Activated CD4-positive, alpha-beta memory T cell treated with anti-CD3 and anti-CD28 coated beads, Interleukin-2, amount 10 ng/mL, durations not matched to agents 7 days and 5 days (primary cell): ENCODE measurements at regions not wholly inside any gene's neighbourhood (a gene's known extent, or its start where the extent isn't known, plus 50 kb on each side); places are given as distances from the start of the nearest gene placed in this dataset.
"Not testable (repeated sequence)": the region's sequence is repeated elsewhere in the genome, so short reads cannot be mapped to it uniquely, and the experiment has no call there.

ENCODE experiments used
- CTCF ChIA-PET: fragments of 350-600 bp; sonication (Branson Sonifier 250); formaldehyde crosslinking; loops from one replicate; lab custom pipeline; 2021; ENCODE audit warnings: antibody characterized with exemption, inconsistent platforms; lab: Charles Lee
- POLR2A ChIA-PET: fragments of 350-600 bp; sonication (Branson Sonifier 250); formaldehyde crosslinking; loops from one replicate; lab custom pipeline; 2021; ENCODE audit warnings: antibody characterized with exemption; lab: Charles Lee
- DNase-seq: peaks from one replicate; pipeline ENCODE4 v3.0.0-alpha.2; 2020
- H3K27ac Mint-ChIP-seq: one replicate; pipeline ENCODE4 v1.8.0; 2021; ENCODE audit warnings: mild to moderate bottlenecking, mixed read lengths
- H3K27me3 Mint-ChIP-seq: one replicate; pipeline ENCODE4 v1.8.0; 2021; ENCODE audit warnings: mixed read lengths
- H3K36me3 Mint-ChIP-seq: one replicate; pipeline ENCODE4 v1.8.0; 2021; ENCODE audit warnings: low read depth, mixed read lengths
- H3K4me1 Mint-ChIP-seq: one replicate; pipeline ENCODE4 v1.8.0; 2021; ENCODE audit warnings: mixed read lengths
- H3K4me3 Mint-ChIP-seq: one replicate; pipeline ENCODE4 v1.8.0; 2021; ENCODE audit warnings: mild to moderate bottlenecking, mixed read lengths
- H3K9me3 Mint-ChIP-seq: one replicate; pipeline ENCODE4 v1.8.0; 2021; ENCODE audit warnings: mixed read lengths

DNA sequence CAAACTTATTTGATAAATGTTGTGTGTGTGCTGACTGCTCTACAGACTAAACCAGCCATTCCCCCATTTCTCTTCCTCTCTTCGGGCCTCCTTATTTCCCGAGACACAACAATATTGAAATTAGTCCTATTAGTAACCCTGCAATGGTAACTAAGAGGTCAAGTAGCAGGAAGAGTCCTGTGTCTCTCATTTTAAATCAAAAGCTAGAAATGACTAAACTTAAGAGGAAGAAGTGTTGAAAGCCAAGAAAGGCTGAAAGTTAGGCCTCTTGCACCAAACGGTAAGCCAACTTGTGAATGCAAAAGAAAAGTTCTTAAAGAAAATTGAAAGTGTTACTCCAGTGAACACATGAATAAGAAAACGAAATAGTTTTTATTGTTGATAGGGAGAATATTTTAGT lies 357.8 kb upstream of the SLC7A11 start:
- Mint-ChIP-seq H3K27ac (no peak overlapping the region), H3K36me3 (no peaks in the 10 kb centered on the region), H3K27me3 (no peaks in the 10 kb centered on the region), H3K9me3 (no peaks in the 10 kb centered on the region), H3K4me3 (no peak overlapping the region), H3K4me1 (no peaks in the 10 kb centered on the region)
- ChIA-PET POLR2A (no interaction called here), CTCF (no interaction called here)
- DNase-seq = no peak

DNA sequence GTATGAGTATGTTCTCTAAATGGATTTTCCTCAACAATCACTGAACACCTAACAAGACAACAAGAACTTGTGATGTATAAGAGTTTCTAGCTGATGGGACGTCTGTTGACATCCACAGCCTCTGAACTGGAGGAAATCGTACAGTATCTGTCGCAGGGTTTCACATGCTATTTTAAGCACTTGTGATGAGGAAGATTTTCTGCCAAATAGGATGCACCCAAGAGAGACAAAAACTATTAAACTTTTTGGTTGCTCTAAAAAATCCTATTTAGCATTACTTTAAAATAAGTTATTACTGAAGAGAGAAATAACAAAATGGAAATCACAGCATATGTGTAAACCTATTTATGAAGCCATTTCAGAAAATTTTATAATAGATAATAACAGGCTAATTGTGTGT lies 356.1 kb upstream of the SLC7A11 start:
- Mint-ChIP-seq H3K27me3 (no peaks in the 10 kb centered on the region), H3K9me3 (no peaks in the 10 kb centered on the region), H3K4me1 (no peaks in the 10 kb centered on the region), H3K27ac (no peak overlapping the region), H3K36me3 (no peaks in the 10 kb centered on the region), H3K4me3 (no peak overlapping the region)
- no peak for DNase-seq
- ChIA-PET POLR2A (no interaction called here), CTCF (no interaction called here)

DNA sequence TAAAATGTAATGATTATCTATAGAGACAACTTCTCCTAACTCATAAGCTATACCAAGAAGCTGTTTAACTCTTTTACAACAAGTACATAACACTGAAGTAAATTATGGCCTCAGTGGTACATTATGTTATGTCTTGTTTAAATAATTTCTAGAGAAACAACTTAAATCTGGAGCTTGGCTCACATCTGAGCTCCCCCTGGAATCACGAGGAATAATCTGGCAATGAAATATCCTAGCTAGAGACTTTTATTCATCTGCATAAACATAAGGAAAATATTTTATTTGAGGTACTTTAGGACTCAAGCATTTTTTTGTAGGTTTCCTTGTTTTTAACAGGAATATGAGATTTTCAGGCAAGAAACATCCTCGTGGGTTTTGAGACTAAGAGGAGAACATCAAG lies 354.7 kb upstream of the SLC7A11 start:
- Mint-ChIP-seq H3K27me3 (no peaks in the 10 kb centered on the region), H3K4me3 (no peak overlapping the region), H3K9me3 (no peaks in the 10 kb centered on the region), H3K27ac (no peak overlapping the region), H3K36me3 (no peaks in the 10 kb centered on the region), H3K4me1 (no peaks in the 10 kb centered on the region)
- DNase-seq = no peak
- ChIA-PET CTCF (no interaction called here), POLR2A (no interaction called here)

DNA sequence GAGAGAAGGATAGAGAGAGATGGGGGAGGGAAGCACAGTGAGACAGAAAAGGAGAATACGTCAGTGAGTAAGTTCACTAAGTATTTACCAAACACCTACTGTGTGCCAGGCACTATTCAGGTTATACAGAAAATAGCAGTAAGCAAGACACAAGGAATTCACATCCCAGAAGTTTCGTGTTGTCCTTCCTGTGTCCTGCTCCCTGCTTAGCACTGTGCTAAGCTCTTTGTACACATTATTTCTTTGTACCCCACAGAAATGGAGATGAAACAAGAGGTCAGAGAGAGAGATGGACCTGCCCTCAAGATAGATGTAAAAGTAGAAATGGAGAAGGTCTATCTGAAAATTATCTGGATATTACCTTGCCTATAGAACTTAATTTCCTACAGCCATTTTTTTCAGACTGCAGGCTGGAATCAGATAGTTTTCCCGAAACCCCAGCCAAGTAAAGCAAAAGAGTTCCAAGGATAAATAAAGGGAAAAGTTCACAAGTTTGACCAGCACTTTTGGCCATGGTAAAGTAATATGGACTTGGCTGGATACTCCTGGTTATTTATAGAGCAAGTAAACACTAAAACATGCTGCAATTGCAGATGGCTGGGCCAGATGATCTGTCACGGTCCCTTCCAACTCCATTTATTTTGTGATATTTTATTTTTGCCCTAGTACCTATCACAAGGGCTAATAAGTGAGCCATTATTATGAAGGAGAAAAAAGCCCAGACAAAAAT lies 353.7 kb upstream of the SLC7A11 start:
- POLR2A ChIA-PET = no interaction called here

DNA sequence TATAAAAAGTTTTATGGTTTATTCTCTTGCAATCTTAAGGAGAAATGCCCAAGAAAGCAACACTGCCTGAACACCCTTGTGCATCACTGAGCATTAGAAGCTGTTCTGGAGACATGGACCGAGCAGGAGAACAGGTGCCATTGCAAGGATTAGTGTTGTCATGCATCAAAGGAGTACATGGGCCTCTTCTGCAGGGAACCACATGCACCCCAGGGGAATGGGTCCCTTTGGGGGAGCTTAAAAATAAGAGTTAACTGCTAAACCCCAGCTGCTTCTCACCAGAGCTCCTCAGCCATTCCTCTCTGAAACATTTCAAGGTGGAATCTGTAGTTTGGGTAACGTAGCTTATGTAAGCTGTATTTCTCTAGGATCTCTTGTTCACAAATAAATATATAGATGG lies 353.0 kb upstream of the SLC7A11 start:
- H3K4me1 Mint-ChIP-seq = no peaks in the 10 kb centered on the region
- ChIA-PET CTCF (no interaction called here), POLR2A (no interaction called here)
- H3K9me3 Mint-ChIP-seq = no peaks in the 10 kb centered on the region
- H3K36me3 Mint-ChIP-seq = no peaks in the 10 kb centered on the region
- no peak for DNase-seq
- H3K27ac Mint-ChIP-seq = no peak overlapping the region
- H3K4me3 Mint-ChIP-seq = no peak overlapping the region
- no peaks in the 10 kb centered on the region for H3K27me3 Mint-ChIP-seq

More for the DNA sequence above, 353.7 kb upstream of the SLC7A11 start:
- no peak overlapping the region for H3K27ac Mint-ChIP-seq
- DNase-seq = no peak
- no peaks in the 10 kb centered on the region for H3K4me1 Mint-ChIP-seq
- H3K4me3 Mint-ChIP-seq = no peak overlapping the region
- H3K9me3 Mint-ChIP-seq = no peaks in the 10 kb centered on the region
- CTCF ChIA-PET = no interaction called here
- H3K36me3 Mint-ChIP-seq = no peaks in the 10 kb centered on the region
- H3K27me3 Mint-ChIP-seq = no peaks in the 10 kb centered on the region

DNA sequence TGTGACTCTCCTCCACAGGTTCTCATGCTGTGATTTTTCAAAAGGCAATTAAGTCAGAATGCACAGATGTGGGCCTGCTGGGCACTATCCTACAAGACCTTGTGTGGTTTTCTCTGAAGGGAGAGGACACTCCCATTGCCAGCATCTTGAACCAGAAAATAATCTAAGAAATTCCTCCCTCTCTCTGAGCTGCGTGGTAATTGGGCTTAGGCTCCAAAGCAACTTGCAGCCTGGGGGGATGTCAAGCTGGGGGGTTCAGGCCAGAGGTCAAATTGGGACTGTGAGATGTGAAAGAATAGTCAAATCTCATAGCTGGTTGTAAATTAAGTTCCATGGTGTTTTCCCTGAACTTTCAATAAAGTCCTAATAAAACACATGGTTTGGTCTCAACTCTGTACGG lies 350.6 kb upstream of the SLC7A11 start:
- Mint-ChIP-seq H3K36me3 (no peaks in the 10 kb centered on the region), H3K27me3 (no peaks in the 10 kb centered on the region), H3K27ac (no peak overlapping the region), H3K4me3 (no peak overlapping the region), H3K9me3 (no peaks in the 10 kb centered on the region), H3K4me1 (no peaks in the 10 kb centered on the region)
- POLR2A ChIA-PET = no interaction called here
- no peak for DNase-seq
- CTCF ChIA-PET = no interaction called here

DNA sequence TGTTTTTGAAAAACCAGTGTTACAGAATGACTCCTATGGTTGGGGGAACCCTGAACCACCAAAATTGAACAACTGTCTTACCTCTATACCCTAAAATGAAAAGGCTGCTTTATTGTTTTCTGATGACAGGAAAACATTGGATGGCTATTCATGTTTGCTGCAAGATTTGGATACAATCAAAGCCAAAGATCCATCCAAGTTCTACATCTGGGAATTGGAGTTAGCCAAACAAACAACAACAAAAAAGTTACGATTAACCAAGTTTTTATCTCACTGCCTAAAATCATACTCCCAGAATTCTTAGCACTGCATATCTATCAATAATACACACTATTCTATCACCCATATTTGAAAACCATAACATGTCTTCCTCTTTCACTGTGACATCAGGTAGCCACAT lies 349.7 kb upstream of the SLC7A11 start:
- ChIA-PET CTCF (no interaction called here), POLR2A (no interaction called here)
- Mint-ChIP-seq H3K4me3 (no peak overlapping the region), H3K36me3 (no peaks in the 10 kb centered on the region), H3K4me1 (no peaks in the 10 kb centered on the region), H3K9me3 (no peaks in the 10 kb centered on the region), H3K27ac (no peak overlapping the region), H3K27me3 (no peaks in the 10 kb centered on the region)
- DNase-seq = no peak

DNA sequence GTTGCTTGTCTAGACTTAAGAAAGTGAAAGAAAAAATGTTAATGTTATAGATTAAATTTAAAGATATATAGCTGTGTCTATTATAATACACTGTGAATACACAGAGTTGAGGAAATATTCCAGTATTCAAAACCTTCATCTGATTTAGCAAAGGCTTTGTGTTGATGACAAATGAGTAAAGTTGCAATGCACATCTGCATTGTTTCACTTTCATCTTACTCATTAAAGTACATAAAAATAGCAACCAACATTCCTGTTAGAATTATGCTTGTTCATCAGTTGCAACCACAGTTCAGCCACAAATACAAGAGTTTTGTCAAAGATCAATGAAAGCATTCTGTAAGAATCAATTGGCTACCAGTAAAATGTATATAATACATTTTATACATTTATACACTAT lies 346.4 kb upstream of the SLC7A11 start:
- no peak for DNase-seq
- Mint-ChIP-seq H3K27ac (no peak overlapping the region), H3K27me3 (no peaks in the 10 kb centered on the region), H3K36me3 (no peaks in the 10 kb centered on the region), H3K9me3 (no peaks in the 10 kb centered on the region), H3K4me3 (no peak overlapping the region), H3K4me1 (no peaks in the 10 kb centered on the region)
- POLR2A ChIA-PET = no interaction called here
- CTCF ChIA-PET = no interaction called here

DNA sequence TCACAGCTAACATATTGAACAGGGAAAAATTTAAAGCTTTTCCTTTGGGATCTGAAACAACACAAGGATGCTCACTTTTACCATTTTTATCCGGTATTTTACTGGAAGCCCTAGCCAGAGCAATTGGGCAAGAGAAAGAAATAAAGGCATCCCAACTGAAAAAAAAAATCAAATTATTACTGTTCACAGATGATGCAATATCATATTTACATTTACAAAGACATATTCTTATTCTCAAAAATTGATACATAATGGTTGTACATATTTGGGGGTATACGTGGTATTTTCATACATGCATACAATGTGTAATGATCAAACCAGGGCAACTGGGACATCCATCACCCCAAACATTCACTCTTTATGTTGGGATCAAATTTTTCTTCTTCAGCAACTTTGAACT lies 337.0 kb upstream of the SLC7A11 start:
- no peaks in the 10 kb centered on the region for H3K27me3 Mint-ChIP-seq
- no peaks in the 10 kb centered on the region for H3K4me1 Mint-ChIP-seq
- no peak for DNase-seq
- ChIA-PET CTCF (no interaction called here), POLR2A (no interaction called here)
- H3K27ac Mint-ChIP-seq = no peak overlapping the region
- no peak overlapping the region for H3K4me3 Mint-ChIP-seq
- H3K36me3 Mint-ChIP-seq = no peaks in the 10 kb centered on the region
- H3K9me3 Mint-ChIP-seq = peaks cover 4% of the 10 kb centered on the region

DNA sequence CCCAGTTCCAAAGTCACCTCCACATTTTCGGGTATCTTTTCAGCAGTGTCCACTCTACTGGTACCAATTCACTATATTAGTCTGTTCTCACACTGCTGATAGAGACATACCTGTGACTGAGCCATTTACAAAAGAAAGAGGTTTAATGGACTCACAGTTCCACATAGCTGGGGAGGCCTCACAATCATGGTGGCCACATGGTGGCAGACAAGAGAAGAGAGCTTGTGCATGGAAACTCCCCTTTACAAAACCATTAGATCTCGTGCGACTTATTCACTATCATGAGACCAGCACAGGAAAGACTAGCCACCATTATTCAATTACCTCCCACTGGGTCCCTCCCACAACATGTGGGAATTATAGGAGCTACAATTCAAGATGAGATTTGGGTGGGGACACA lies 335.7 kb upstream of the SLC7A11 start:
- H3K27me3 Mint-ChIP-seq, POLR2A ChIA-PET, H3K36me3 Mint-ChIP-seq, CTCF ChIA-PET, DNase-seq, H3K9me3 Mint-ChIP-seq, H3K4me1 Mint-ChIP-seq, H3K4me3 Mint-ChIP-seq, H3K27ac Mint-ChIP-seq: not testable (repeated sequence)

DNA sequence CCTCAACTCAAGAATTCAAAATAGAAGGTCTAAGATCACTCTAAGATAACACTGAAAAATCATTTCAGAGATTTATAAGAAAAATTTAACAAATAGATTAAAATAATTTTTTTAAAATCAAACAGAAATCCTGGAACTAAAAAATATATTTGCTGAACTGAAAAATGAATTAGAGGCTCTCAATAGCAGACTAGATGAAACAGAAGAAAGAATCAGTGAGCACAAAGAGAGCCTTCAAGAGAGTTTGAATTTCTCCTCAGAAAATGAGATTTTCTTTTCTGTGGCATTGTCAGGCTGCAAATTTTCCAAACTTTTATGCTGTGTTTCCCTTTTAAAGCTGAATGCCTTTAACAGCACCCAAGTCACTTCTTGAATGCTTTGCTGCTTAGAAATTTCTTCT lies 335.0 kb upstream of the SLC7A11 start:
- Mint-ChIP-seq H3K27ac (no peak overlapping the region), H3K36me3 (no peaks in the 10 kb centered on the region), H3K9me3 (peaks cover 4% of the 10 kb centered on the region), H3K4me1 (no peaks in the 10 kb centered on the region), H3K4me3 (no peak overlapping the region), H3K27me3 (no peaks in the 10 kb centered on the region)
- no peak for DNase-seq
- POLR2A ChIA-PET = no interaction called here
- CTCF ChIA-PET = no interaction called here

DNA sequence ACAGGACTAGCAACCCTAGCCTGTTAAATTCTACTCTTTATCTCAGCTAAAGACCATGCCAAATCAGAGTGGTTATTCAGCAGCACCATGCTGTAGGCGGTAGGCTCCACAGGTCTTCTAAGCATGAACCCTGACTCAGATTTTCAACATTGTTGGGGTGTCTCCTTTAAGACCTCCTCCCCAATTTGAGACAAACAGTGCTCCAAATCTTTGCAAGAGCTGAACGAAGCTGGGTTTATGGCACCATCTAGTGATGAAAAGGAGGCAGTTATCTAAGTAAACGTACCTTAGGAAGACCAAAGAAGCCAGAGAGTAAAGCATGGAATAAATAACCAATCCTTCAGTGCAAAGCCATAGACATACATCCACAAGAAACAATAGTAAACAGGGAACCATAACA lies 334.5 kb upstream of the SLC7A11 start:
- CTCF ChIA-PET = no interaction called here

DNA sequence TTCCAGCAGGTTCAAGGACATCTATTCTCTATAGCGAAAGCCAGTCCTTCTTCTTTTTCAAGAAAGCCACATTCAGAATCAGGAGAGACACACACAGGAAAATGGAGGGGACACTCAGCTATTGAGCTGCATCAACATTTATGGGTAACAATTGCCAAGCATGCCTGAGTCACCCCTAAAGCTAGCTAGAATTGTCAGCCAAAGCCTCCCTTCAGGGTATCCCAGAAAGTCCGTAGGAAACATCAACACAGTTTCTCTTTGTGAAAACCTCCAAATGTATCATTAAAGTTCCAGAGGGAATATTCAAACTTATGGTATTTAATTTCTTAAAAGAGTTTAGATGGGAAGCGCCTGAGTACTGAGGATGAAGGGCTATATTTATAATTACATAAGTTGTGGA lies 331.1 kb upstream of the SLC7A11 start:
- ChIA-PET CTCF (no interaction called here), POLR2A (no interaction called here)
- peaks cover 4% of the 10 kb centered on the region for H3K9me3 Mint-ChIP-seq
- no peak for DNase-seq
- H3K4me3 Mint-ChIP-seq = no peak overlapping the region
- no peaks in the 10 kb centered on the region for H3K4me1 Mint-ChIP-seq
- H3K27ac Mint-ChIP-seq = no peak overlapping the region
- H3K27me3 Mint-ChIP-seq = no peaks in the 10 kb centered on the region
- no peaks in the 10 kb centered on the region for H3K36me3 Mint-ChIP-seq

More for the DNA sequence above, 334.5 kb upstream of the SLC7A11 start:
- H3K4me3 Mint-ChIP-seq = no peak overlapping the region
- no peak for DNase-seq
- no peak overlapping the region for H3K27ac Mint-ChIP-seq
- H3K36me3 Mint-ChIP-seq = no peaks in the 10 kb centered on the region
- no peaks in the 10 kb centered on the region for H3K4me1 Mint-ChIP-seq
- POLR2A ChIA-PET = no interaction called here
- no peaks in the 10 kb centered on the region for H3K27me3 Mint-ChIP-seq
- H3K9me3 Mint-ChIP-seq = peaks cover 4% of the 10 kb centered on the region

DNA sequence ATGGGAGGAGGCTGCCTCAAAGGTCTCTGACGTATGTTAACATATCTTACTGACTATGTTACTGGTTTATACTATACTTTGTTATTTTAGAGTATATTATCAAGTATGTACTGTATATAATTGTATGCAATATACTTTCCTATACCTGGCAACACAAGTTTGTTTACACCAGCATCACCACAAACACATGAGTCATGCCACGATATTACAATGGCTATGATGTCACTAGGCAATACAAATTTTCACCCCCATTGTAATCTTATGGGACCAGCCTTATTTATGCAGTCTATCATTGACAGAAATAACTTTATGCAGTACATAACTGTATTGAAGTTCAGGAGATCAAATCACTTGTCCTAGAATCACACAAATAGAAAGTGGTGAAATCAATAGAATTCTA lies 329.9 kb upstream of the SLC7A11 start:
- DNase-seq = no peak
- Mint-ChIP-seq H3K4me1 (no peaks in the 10 kb centered on the region), H3K36me3 (no peaks in the 10 kb centered on the region), H3K27me3 (no peaks in the 10 kb centered on the region), H3K4me3 (no peak overlapping the region), H3K27ac (no peak overlapping the region), H3K9me3 (no peaks in the 10 kb centered on the region)
- ChIA-PET CTCF (no interaction called here), POLR2A (no interaction called here)
